ENCODE measurements at regions not wholly inside any gene's neighbourhood (a gene's known extent, or its start where the extent isn't known, plus 50 kb on each side); places are given as distances from the start of the nearest gene placed in this dataset.
"Not testable (repeated sequence)": the region's sequence is repeated elsewhere in the genome, so short reads cannot be mapped to it uniquely, and the experiment has no call there.

DNA sequence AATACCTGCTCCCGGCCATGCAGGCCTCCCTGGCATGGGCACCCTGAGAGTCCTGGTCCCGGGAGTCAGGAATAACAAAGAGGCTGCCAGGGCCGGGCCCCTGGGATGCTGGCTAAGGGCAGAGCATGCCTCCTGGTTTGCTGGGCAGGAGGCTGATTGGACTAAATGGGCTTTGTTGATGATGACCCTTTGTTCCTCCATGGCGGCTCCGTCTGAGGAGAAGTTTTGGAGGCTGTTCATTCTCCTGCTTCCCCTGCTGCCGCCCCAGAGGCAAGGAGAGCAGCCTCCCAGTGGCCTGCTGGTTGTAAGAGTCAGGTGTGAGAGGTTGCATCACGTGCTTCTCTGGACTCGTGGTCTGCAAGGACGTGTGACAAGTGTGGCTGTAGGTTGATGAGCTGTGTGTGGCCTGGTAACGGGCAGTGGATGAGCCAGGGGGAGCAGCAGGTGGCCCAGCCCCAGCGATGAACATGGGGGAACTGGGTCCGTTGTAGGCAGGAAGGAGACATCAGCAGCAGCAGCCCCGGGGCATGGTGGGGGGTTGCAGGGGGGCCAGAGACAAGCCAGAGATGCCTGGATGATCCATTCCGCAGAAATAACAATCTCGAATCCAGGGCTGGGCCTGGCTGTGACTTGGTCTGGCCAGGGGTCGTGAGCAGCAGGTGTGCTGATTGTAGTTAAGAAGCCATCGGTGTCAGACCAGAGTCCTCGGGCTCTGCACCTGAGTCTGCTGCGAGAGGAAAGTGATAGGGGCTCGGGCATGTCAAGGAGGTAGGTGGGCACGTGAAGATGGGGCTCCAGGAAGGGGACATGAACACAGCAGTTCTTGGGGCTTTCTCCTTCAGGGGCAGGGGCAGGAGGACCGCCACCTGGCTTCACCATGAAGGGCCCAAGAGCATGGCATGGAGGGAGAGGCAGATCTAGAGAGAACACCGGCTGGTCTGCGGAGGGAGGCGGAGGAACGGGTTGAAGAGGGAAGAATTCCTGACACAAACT lies 101.4 kb downstream of the TNFRSF13B start:
- TF ChIP-seq SIN3A (IDR thresholded peaks at IDR 0.05; ENCODE audit: borderline replicate concordance, insufficient read depth, low read depth, low read length), result no peak
- TF ChIP-seq, protein P1, sequence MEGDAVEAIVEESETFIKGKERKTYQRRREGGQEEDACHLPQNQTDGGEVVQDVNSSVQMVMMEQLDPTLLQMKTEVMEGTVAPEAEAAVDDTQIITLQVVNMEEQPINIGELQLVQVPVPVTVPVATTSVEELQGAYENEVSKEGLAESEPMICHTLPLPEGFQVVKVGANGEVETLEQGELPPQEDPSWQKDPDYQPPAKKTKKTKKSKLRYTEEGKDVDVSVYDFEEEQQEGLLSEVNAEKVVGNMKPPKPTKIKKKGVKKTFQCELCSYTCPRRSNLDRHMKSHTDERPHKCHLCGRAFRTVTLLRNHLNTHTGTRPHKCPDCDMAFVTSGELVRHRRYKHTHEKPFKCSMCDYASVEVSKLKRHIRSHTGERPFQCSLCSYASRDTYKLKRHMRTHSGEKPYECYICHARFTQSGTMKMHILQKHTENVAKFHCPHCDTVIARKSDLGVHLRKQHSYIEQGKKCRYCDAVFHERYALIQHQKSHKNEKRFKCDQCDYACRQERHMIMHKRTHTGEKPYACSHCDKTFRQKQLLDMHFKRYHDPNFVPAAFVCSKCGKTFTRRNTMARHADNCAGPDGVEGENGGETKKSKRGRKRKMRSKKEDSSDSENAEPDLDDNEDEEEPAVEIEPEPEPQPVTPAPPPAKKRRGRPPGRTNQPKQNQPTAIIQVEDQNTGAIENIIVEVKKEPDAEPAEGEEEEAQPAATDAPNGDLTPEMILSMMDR (IDR thresholded peaks at IDR 0.05), result no peak
- TF ChIP-seq, protein P2, sequence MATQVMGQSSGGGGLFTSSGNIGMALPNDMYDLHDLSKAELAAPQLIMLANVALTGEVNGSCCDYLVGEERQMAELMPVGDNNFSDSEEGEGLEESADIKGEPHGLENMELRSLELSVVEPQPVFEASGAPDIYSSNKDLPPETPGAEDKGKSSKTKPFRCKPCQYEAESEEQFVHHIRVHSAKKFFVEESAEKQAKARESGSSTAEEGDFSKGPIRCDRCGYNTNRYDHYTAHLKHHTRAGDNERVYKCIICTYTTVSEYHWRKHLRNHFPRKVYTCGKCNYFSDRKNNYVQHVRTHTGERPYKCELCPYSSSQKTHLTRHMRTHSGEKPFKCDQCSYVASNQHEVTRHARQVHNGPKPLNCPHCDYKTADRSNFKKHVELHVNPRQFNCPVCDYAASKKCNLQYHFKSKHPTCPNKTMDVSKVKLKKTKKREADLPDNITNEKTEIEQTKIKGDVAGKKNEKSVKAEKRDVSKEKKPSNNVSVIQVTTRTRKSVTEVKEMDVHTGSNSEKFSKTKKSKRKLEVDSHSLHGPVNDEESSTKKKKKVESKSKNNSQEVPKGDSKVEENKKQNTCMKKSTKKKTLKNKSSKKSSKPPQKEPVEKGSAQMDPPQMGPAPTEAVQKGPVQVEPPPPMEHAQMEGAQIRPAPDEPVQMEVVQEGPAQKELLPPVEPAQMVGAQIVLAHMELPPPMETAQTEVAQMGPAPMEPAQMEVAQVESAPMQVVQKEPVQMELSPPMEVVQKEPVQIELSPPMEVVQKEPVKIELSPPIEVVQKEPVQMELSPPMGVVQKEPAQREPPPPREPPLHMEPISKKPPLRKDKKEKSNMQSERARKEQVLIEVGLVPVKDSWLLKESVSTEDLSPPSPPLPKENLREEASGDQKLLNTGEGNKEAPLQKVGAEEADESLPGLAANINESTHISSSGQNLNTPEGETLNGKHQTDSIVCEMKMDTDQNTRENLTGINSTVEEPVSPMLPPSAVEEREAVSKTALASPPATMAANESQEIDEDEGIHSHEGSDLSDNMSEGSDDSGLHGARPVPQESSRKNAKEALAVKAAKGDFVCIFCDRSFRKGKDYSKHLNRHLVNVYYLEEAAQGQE (IDR thresholded peaks at IDR 0.05; ENCODE audit: insufficient read depth in 1 of 2, low read depth in 2 of 2, low read length in 1 of 2), result no peak
- no peak for TF ChIP-seq POLR2AphosphoS5 (IDR thresholded peaks at IDR 0.05; ENCODE audit: low read depth, low read length)
- TF ChIP-seq TCF7L2 (IDR thresholded peaks at IDR 0.05; ENCODE audit: low read depth, low read length), result no peak
- Histone ChIP-seq H3K9me3 (ENCODE audit: control insufficient read depth, insufficient read depth, low read depth, low read length) (no peaks in the 10 kb centered on the region), H3K36me3 (ENCODE audit: control insufficient read depth, insufficient read depth, low read length) (no peaks in the 10 kb centered on the region), H3K4me1 (ENCODE audit: control insufficient read depth, insufficient read depth, low read length) (peaks cover 5% of the 10 kb centered on the region; the same call in 1 of the 2 replicates), H3K27me3 (ENCODE audit: control insufficient read depth, insufficient read depth, low read length) (no peaks in the 10 kb centered on the region), H3K27ac (ENCODE audit: low read length) (no peak overlapping the region), H3K4me3 (ENCODE audit: low read depth in 2 of 2, low read length in 2 of 2) (no peak overlapping the region)
- ChIA-PET POLR2A (no interaction called here), CTCF (no interaction called here)
- no peak for ATAC-seq
- in situ Hi-C loops (cut with HindIII; ENCODE audit: low pct_unique_long_range_greater_than_20kb, low sequenced_read_pairs), result no loop called here
- intact Hi-C loops (cut with micrococcal nuclease; ENCODE audit: unreplicated experiment), result no loop called here
- no peak for DNase-seq (ENCODE audit: low read depth, low spot score)
- BruUV-seq (replicated peaks), result no TSS peak

DNA sequence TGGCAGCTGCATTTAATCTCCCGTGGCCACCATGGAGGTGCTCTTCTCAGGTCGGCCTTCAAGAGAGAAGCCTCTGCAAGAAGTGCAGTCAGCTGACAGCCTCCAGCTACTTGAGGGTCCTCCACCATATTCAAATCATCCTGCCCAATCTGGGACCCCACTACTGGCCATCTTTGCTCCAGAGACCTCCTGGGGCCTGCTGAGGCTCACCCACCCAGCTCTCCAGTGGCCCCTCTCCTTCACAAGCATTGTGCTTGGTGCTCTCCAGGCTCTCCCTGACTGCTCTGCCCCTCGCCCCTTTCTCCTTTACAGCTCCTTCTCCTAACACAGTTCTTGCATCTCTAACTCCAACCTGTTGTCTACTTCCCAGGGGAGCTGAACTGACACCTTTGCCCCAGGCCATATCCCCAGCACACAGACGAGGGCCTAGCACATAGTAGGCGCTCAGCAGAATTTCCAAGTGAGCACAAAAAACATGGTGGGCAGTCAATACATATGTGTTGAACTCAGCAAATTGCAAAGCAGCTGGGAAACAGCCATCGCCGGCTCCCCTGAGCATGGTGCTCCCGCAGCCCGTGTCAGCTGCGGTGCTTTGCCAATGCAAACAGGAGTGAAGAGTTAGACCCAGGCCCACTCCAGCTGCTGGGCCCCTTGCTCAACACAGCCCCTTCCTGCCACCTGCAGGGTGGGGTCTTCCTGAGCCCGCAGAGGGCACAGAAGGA lies 102.2 kb downstream of the TNFRSF13B start:
- H3K4me1 ChIP-seq (ENCODE audit: control insufficient read depth, insufficient read depth, low read length); H3K27ac ChIP-seq (ENCODE audit: low read length); H3K27me3 ChIP-seq (ENCODE audit: control insufficient read depth, insufficient read depth, low read length); POLR2A ChIA-PET; in situ Hi-C loops (cut with HindIII; ENCODE audit: low pct_unique_long_range_greater_than_20kb, low sequenced_read_pairs); ATAC-seq; BruUV-seq (replicated peaks); intact Hi-C loops (cut with micrococcal nuclease; ENCODE audit: unreplicated experiment); H3K4me3 ChIP-seq (ENCODE audit: low read depth in 2 of 2, low read length in 2 of 2); H3K36me3 ChIP-seq (ENCODE audit: control insufficient read depth, insufficient read depth, low read length); H3K9me3 ChIP-seq (ENCODE audit: control insufficient read depth, insufficient read depth, low read depth, low read length); CTCF ChIA-PET; DNase-seq (ENCODE audit: low read depth, low spot score): not testable (repeated sequence)

DNA sequence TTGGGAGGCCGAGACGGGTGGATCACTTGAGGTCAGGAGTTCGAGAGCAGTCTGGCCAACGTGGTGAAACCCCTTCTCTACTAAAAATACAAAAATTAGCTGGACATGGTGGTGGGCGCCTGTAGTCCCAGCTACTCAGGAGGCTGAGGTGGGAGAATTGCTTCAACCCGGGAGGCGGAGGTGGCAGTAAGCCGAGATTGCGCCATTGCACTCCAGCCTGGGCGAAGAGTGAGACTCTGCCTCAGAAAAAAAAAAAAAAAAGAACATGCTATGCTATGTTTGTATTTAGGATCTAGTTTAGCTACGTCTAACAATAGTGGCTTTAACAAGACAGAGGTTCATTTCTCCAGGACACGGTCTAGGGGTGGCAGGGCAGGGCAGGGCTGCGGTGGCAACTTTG lies 103.3 kb downstream of the TNFRSF13B start:
- H3K4me1 ChIP-seq (ENCODE audit: control insufficient read depth, insufficient read depth, low read length); H3K9me3 ChIP-seq (ENCODE audit: control insufficient read depth, insufficient read depth, low read depth, low read length); ATAC-seq; H3K27me3 ChIP-seq (ENCODE audit: control insufficient read depth, insufficient read depth, low read length); H3K4me3 ChIP-seq (ENCODE audit: low read depth in 2 of 2, low read length in 2 of 2); BruUV-seq (replicated peaks); POLR2A ChIA-PET; DNase-seq (ENCODE audit: low read depth, low spot score); CTCF ChIA-PET; in situ Hi-C loops (cut with HindIII; ENCODE audit: low pct_unique_long_range_greater_than_20kb, low sequenced_read_pairs); intact Hi-C loops (cut with micrococcal nuclease; ENCODE audit: unreplicated experiment); H3K36me3 ChIP-seq (ENCODE audit: control insufficient read depth, insufficient read depth, low read length); H3K27ac ChIP-seq (ENCODE audit: low read length): not testable (repeated sequence)

DNA sequence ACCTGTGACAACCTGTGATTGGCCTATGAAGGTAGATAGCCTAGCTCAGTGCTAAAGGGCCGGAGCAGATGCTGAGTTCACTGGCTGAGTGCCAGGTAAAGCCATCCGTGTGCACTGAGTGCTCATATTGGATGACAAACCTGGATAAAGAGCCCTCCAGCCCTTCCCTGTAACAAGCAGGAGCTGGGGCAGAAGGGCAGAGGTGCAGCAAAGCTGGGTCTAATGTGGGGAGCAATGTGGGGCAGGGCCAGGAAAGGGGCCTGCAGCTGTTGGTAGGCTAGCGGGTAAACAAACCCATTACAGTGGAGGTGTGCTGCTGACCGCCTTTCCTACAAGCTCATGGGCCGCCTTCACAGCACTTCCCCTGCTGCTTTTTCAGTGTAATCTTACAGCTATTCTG lies 104.4 kb downstream of the TNFRSF13B start:
- H3K9me3 ChIP-seq (ENCODE audit: control insufficient read depth, insufficient read depth, low read depth, low read length); H3K36me3 ChIP-seq (ENCODE audit: control insufficient read depth, insufficient read depth, low read length); BruUV-seq (replicated peaks); H3K27ac ChIP-seq (ENCODE audit: low read length); intact Hi-C loops (cut with micrococcal nuclease; ENCODE audit: unreplicated experiment); H3K4me1 ChIP-seq (ENCODE audit: control insufficient read depth, insufficient read depth, low read length); DNase-seq (ENCODE audit: low read depth, low spot score); in situ Hi-C loops (cut with HindIII; ENCODE audit: low pct_unique_long_range_greater_than_20kb, low sequenced_read_pairs); H3K27me3 ChIP-seq (ENCODE audit: control insufficient read depth, insufficient read depth, low read length); CTCF ChIA-PET; ATAC-seq; H3K4me3 ChIP-seq (ENCODE audit: low read depth in 2 of 2, low read length in 2 of 2); POLR2A ChIA-PET: not testable (repeated sequence)

DNA sequence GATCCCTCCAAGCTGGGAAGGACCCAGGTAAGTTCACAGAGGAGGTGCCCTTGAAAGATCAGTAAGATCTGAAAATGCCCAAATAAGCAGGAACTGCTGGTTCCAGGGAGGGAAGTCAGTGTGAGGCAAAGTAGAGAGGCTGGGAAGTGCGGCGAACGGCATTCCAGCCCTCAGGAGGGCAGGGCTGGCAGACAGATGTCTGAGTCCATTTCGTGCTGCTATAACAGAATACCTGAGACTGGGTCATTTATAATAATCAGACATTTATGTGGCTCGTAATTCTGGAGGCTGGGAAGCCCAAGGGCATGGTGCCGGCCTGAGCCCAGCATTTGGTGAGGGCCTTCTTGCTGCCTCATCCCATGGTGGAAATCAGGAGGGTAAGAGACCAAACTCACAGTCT lies 105.1 kb downstream of the TNFRSF13B start:
- in situ Hi-C loops (cut with HindIII; ENCODE audit: low pct_unique_long_range_greater_than_20kb, low sequenced_read_pairs); intact Hi-C loops (cut with micrococcal nuclease; ENCODE audit: unreplicated experiment); H3K9me3 ChIP-seq (ENCODE audit: control insufficient read depth, insufficient read depth, low read depth, low read length); ATAC-seq; H3K27me3 ChIP-seq (ENCODE audit: control insufficient read depth, insufficient read depth, low read length); POLR2A ChIA-PET; H3K4me3 ChIP-seq (ENCODE audit: low read depth in 2 of 2, low read length in 2 of 2); H3K4me1 ChIP-seq (ENCODE audit: control insufficient read depth, insufficient read depth, low read length); H3K36me3 ChIP-seq (ENCODE audit: control insufficient read depth, insufficient read depth, low read length); BruUV-seq (replicated peaks); CTCF ChIA-PET; H3K27ac ChIP-seq (ENCODE audit: low read length); DNase-seq (ENCODE audit: low read depth, low spot score): not testable (repeated sequence)
